ENCODE measurements at regions not wholly inside any gene's neighbourhood (a gene's known extent, or its start where the extent isn't known, plus 50 kb on each side); places are given as distances from the start of the nearest gene placed in this dataset.

GRCh38 chr2:133667085-133667484 lies 98.8 kb upstream of the NCKAP5 start:
- DNase-seq (ENCODE audit: low spot score) = no peak

GRCh38 chr2:133667968-133668367 lies 99.7 kb upstream of the NCKAP5 start:
- no peak for DNase-seq (ENCODE audit: low spot score)

DNA sequence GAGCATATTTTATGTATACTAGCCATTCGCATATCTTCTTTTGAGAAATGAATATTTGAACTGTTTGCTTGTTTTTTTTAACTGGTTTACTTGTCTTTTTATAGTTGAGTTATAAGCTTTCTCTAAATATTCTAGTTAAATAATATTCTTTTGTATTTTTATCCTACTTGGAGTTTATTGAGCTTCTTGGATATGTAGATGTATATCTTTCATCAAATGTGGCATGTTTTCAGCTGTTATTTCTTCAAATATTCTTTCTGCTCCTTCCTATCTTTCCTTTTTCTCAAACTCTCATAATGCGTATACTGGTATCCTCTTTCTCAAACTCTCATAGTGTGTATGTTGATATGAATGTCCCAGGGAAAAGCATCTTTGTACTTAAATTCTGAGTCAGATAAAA lies 100.3 kb upstream of the NCKAP5 start:
- no peak for DNase-seq (ENCODE audit: low spot score)

DNA sequence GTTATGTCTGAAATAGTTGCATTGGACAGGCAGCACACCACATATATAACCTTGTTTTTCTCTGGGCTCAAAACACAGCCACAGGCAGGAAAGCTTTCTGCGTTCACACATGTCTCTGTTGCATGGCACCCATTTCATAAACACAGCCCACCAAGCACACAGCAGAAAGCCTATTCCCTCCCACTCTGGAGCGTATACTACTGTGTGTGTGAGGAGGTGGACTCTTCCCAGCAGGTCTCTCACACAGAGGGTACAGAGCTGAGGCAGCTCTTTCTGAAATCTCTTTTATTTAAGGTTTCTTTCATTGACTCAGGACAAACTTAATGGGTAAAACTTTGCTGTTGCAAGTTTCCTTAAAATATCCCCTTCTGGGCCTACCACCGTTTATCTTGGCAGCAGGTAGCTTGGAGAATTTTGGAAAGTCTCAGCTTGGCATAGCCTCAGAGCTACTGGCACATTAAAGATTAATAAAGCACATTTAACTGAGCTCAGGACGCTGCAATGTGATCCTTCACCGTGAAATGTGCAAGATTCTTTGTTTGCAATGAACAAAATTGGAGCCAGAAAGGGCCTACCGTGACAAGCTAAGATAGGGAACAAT lies 105.1 kb upstream of the NCKAP5 start:
- DNase-seq (ENCODE audit: low spot score) = no peak

DNA sequence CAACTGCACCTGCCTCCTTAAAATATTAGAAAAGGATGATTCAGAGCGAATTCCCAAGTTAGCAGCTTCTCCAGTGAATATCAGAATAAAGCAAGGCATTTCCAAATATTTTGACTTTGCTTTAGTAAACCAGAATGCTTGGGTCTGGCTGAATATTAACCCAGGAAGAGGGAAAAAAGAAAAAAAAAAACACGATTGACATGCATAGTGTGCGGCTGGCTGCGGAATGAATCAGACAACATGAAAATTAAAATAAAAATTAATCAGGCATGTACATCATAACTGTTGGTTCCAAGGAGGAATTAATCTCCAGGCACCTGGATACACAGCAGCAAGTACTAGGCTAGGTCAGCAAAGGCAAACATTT lies 105.8 kb upstream of the NCKAP5 start:
- DNase-seq (ENCODE audit: low spot score) = no peak

- DNase-seq (ENCODE audit: low spot score) = no peak
These were observed 106.4 kb upstream of the NCKAP5 start for GRCh38 chr2:133674433-133675331.

- no peak for DNase-seq (ENCODE audit: low spot score)
These were observed 108.3 kb upstream of the NCKAP5 start for GRCh38 chr2:133676392-133677130.

DNA sequence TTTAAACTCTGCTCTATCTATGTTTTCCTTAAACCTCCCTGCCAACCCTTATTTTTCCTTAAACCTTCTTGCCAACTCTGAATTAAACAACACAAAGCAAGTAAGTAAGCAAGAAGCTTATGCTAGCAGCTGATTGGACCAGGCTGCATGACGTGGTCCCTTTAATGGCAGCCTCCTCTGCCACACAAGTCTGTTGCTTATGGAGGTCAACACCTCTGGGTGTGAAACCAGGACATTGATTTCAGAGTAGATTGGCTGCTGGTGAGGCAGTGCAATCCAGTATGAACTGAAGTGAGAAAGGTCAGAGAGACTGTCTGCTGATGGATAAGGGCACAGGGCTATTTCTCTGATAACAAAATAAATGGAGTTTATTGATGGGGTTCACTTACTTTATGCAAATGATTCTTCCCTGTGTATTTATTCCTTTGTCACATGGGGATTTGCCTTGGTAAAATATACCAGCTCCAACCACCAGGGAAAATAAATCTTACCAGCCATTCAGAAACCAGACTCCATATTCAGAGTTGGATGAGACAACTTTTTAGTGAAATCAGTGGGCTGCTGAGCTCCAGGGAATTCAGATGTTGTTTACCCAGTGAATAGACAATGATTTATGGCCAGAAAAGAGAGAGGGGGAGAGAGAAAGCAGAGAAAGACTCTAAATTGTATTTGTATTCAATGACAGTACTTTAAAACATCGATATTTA lies 112.2 kb upstream of the NCKAP5 start:
- no peak for DNase-seq (ENCODE audit: low spot score)

DNA sequence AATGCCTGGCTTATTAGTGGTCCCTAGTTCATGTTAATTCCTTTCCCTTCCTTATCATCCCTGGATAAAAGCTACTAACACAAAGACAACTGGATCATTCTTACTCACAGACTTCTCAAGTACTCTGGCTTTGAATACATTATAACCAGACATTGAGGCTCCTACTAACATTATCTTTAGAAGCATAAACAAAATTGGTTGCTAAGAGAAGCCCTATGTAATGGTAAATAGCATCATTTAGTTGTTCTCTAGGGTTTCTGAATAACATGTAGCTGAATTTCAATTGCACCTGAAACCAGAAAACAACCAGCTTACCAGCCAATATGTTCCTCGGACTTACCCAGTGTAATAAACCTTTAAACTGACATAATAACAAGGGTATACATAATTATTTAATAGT lies 114.1 kb upstream of the NCKAP5 start:
- DNase-seq (ENCODE audit: low spot score) = no peak

- no peak for DNase-seq (ENCODE audit: low spot score)
These were observed 114.6 kb upstream of the NCKAP5 start for GRCh38 chr2:133682906-133683305.

DNA sequence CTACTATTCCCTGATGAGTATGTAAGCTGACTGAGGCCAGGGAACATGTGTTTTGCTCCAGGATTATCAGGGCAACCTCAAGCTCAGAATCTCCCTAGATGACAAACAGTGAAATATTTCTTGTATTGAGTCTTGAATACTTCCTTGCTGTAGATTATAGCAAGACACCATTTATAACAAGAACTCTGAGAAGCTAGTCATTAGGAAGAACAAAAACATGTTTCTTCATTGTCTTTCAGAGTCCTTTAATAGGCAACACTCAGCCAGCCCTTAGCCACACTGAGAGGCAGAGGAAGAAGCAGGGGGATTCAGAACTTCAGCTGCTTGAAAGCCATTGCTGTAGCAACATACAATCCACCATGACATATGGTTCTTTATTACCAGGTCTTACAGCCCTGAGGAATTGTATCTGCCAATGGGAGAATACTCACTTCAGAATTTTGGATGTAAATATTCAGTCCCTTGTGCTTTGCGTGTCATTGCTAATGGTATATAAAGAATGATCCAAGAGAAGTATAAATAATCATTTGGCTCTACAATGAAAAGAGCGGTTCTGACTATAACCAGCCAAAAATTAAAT lies 117.5 kb upstream of the NCKAP5 start:
- no peak for DNase-seq (ENCODE audit: low spot score)

- no peak for DNase-seq (ENCODE audit: low spot score)
These were observed 122.5 kb upstream of the NCKAP5 start for GRCh38 chr2:133690780-133691179.

DNA sequence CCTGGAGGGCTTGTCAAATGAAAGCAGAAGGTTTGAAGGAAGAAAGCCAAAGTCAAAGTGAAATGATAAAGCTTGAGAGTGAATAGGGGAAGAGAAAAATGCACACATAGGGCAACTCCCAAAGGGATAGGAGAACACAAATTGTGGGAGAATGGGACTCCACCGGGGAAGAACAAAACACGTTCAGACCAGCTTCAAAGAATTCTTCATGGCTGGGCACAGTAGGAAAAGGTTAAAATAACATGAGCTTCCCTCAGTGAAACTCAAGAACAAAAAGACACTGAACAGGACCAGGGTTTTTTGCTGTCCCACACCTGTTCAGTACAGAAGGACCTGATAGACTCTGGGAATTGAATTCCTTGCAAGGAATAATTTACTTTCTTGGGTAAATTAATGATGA lies 123.1 kb upstream of the NCKAP5 start:
- DNase-seq (ENCODE audit: low spot score) = no peak

- DNase-seq (ENCODE audit: low spot score) = no peak
These were observed 137.0 kb upstream of the NCKAP5 start for GRCh38 chr2:133705287-133705686.

DNA sequence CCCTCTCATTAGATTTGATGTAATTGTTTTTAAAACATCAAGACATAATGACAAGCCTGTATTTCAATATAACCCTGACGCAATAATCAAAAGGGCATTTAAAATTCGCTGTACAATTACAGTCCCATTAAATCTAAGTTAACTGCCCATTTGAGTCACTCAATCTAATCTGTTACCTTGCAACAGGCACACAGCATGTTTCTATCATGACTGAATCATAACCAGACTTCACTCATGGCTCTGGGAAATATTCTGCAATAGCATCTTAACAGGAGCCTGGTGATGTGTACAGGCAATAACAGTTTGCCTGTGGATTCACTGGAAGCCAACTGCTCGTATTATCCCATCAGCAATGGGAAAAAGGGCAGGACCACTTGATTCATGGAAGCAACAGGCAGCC lies 142.3 kb upstream of the NCKAP5 start:
- DNase-seq (ENCODE audit: low spot score) = no peak

DNA sequence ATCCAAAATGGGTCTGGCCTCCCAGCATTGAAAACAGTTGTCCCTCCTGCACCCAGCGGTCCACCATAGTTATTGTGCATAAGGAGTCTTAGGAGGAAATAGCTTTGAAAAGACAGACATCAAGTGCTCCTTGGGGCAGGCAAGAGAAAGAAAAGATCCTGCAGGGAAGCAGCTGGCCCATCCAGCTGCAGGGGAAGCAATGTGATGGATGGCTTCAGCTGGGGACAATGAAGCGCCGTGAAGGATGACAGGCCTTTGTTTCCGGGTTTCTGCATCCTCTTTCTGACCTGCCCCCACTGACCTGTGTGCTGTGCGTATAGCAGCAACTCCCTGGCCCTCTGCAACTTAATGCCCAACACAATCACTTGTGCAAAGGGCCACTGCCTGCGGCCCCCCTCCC lies 142.9 kb upstream of the NCKAP5 start:
- DNase-seq (ENCODE audit: low spot score) = no peak

GRCh38 chr2:133711806-133712205 lies 143.5 kb upstream of the NCKAP5 start:
- DNase-seq (ENCODE audit: low spot score) = no peak

GRCh38 chr2:133712369-133712768 lies 144.1 kb upstream of the NCKAP5 start:
- no peak for DNase-seq (ENCODE audit: low spot score)

DNA sequence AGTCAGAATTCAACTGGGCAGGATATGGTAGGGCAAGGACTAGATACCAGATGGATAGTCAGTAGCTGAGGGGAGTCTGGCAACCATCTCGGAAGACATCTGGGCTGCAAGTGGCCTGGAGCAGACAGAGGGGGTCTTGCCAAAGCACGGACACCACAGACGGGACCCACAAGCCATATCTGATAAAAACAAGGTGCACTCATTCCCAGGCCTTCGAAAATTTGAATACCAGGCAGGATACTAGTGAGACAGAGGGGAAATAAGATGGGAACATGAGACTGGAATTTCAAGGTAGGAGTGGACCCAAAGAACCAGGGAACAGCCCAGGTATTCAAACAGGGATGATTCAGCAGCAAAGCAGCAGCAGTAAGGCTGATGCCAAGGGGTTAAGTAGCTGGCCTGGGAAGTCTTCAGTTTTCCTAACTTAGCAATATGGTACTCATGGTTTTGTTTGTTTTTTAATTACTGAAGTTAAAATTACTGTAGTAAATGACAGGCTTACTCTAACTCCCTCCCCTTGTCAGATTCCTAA lies 144.9 kb upstream of the NCKAP5 start:
- no peak for DNase-seq (ENCODE audit: low spot score)

DNA sequence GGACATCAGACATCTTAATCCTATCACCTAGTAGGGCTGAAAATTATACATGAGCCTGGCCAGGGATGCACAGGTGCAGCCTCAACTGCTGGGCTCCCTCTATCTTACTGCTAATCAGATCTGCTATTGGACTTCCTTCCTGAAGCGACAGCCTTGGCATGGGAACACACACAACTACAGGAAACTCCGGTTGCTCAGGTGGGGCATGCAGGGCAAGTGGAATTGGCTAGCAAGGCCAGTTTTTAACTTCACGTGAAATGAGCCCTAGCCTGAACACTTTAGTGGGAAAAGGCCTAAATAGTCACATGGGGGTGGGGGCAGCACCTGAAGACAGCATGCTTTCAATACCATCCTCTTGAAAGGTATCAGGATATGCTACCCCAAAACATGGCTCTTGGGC lies 147.9 kb upstream of the NCKAP5 start:
- no peak for DNase-seq (ENCODE audit: low spot score)

- DNase-seq (ENCODE audit: low spot score) = no peak
These were observed 149.2 kb upstream of the NCKAP5 start for GRCh38 chr2:133717497-133717896.

DNA sequence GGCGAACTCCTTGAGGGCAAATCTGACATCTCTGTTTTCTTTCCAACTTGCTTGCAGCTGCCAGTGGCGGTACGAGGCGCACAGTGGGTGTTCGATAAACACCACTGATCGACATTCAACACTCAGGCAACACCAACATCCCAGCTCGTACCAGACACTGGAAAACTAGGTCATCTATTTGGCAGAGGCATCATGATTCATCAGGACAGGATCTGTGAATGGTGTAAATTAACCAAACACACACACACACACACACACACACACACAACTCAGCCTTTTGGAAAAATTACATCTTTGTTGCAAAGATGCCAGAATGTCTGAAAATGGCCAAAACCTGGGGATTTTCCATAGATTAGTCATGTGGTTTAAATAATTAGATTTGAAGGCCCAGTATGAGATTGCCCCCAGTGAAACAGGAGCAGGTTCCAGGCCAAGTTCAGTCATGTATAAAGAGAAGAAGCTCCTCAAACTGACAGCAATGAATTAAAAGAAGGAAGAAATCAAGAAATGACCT lies 150.5 kb upstream of the NCKAP5 start:
- no peak for DNase-seq (ENCODE audit: low spot score)

Measured in germinal center (tissue), 1 donor.